Superior temporal gyrus (tissue), 1 donor: ENCODE measurements at regions not wholly inside any gene's neighbourhood (a gene's known extent, or its start where the extent isn't known, plus 50 kb on each side); places are given as distances from the start of the nearest gene placed in this dataset.

Experiments
- DNase-seq: peaks from one replicate; pipeline ENCODE4 v3.0.0-alpha.2; 2016; ENCODE audit errors: extremely low spot score

- peak; percentile 90 for DNase-seq
Measured at GRCh38 chr3:178385280-178385952, 150.8 kb upstream of the KCNMB2 start.

- DNase-seq: no peak
Measured at GRCh38 chr3:178386401-178386800, 149.8 kb upstream of the KCNMB2 start.

GRCh38 chr3:178386880-178387279 is 149.4 kb upstream of the KCNMB2 start:
- no peak for DNase-seq

- no peak for DNase-seq
Measured at GRCh38 chr3:178388473-178388872, 147.8 kb upstream of the KCNMB2 start.

GRCh38 chr3:178389258-178389657 is 147.0 kb upstream of the KCNMB2 start:
- no peak for DNase-seq

DNA sequence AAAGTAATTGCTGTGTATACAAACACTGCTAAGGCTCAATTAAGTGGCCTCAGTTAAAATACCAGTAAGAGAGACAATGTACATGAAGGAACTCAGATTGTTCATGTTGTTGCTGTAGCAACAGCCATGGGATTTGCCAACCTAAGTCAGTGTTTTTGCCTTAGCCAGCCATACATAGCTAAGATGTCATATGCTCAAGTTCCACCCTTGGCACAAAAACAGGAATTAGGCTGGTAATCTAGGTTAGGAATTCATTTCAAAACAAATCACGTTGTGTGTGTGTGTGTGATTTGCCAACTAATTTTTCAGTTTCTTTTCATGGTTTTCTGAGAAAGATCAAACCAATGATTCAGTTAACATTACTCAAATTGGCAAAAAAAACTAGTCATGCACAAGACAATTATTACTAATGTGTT is 143.7 kb upstream of the KCNMB2 start:
- no peak for DNase-seq

DNA sequence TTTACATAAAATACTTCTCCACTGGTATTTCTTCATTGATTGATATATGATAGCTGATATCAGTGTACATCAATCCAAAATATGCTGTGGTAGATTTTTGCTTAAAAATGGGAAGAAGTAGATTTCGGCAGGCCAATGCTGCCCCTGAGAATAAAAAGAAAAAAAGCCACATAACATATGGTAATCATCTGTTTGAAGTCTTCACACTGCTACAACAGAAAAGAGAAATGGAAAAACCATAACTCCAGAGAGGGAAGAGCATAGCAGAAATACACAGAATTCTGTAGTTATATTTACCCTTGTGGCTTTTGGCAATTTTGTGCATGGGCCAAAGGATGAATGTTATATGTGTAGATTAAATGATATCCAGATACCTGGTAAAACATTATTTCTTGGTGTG is 143.1 kb upstream of the KCNMB2 start:
- DNase-seq: no peak

DNA sequence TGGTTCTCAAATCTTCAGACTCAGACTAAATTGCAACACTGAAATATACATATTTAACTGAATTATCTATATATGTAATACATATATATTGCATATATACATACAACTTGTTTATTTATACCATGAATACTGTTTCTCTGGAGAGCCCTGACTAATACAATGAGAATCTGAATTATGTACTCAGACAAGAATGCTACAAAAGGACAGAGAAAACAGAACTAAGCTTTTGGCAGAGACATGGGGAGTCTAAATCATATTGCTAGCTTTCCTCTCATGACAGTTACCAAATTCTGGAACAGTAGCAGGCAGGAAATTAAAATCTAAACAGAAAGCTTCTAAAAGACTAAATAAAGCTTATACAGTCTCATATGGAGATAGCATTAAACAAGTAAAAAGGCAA is 142.4 kb upstream of the KCNMB2 start:
- DNase-seq: no peak

DNA sequence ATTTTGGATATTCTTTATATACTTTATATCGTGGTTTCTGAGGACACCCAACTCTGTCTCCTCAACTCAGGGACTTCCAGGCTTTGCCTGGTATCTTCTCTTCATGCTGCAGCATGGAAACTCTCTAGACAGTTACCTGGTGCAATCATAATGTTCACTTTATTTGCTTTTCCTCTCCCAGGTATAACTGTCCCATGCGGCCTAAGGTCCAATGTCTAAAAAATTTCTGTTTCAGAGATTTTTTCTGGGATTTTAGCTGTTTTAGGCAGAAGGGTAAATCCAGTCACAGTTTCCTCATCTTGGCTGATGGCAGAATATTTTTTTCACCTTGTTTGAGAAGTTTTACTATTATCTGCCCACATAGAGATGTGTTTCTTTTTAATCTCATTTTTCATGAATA is 139.9 kb upstream of the KCNMB2 start:
- DNase-seq: no peak

DNA sequence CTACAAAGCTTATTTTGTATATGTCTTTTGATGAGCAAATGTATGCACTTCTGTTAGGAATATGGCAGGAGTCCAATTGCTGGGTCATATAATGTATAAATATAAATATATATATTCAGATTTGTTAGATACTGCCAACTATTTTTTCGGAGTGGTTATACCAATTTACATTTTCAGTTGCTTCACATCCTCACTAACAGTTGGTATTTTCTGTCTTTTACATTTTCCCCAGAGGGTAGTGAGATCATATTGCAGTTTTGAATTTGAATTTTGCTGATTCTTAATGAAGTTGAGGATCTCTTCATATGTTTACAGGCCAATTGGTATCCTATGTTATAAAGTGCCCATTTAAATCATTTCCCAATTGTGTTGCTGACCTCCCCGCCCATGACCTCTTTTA is 139.0 kb upstream of the KCNMB2 start:
- DNase-seq: no peak

GRCh38 chr3:178397836-178398235 is 138.4 kb upstream of the KCNMB2 start:
- no peak for DNase-seq

GRCh38 chr3:178404961-178405360 is 131.3 kb upstream of the KCNMB2 start:
- no peak for DNase-seq

DNA sequence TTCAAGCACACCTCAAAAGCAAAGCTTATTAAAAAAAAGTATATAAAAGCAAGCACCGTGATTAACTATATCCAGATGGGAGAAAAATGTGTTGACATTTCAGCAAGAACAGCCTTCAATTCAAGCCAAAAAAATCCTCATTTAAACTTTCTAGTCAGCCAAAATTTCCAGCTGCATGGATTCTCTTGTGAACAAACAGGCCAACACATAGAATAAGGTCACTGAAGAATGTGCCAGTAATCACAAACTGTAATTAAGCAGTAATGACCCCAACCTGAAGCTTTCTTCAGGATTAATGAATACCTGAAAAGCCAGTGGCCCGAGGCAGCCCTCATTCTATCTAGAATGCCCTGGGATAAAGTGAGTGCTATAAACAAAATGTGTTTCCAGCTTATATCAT is 130.7 kb upstream of the KCNMB2 start:
- no peak for DNase-seq

DNA sequence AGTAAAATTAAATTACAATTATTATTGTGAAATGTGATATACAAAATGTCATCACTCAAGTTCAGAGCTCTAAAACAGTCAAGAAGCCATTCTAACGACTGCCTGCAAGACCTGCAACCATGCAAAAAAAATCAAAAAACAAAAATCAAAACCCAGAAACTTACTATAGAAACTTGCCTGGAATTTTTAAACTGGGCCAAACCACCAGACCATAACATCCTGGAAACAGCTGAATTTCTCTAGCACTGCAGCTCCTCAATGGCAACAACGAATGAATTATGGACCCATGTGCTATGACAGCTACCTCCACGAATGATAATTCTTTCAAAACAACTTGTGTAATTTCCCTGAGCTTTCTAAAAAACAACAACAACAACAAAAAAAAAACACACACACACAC is 130.0 kb upstream of the KCNMB2 start:
- DNase-seq: no peak

DNA sequence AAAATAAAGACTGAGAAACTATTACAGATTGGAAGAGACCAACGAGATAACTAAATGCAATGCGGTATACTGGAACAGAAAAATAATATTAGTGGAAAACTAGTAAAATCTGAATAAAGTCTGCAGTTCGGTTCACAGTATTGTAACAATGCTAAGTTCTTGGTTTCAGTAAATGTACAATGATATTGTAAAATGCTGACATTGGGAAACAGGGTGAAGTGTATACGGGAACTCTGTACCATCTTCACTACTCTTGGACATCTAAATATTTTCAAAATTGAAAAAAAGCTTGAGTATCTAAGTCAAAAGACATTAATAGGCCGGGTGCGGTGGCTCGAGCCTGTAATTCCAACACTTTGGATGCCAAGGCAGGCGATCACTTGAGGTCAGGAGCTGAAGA is 120.9 kb upstream of the KCNMB2 start:
- DNase-seq: no peak

GRCh38 chr3:178417736-178418135 is 118.5 kb upstream of the KCNMB2 start:
- DNase-seq: no peak

DNA sequence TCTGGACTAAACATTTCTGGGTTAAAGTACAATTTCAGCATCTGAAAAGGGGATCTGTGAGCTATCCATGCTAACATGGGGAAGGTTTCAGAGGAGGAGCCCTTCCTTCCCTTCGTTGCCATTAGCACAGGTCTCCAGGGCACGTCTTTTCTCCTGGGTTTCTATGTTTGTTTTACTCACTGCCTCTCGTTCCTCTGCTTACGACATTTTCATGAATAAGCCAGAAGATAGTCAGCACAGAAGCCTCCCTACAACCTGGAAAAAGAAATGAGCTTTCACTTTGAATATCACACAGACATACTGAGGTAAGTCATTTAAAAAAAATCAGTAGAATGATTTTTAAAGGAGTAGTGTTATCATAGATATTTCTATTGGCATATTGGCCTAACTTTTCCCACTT is 117.2 kb upstream of the KCNMB2 start:
- no peak for DNase-seq

GRCh38 chr3:178420033-178420432 is 116.2 kb upstream of the KCNMB2 start:
- DNase-seq: no peak

DNA sequence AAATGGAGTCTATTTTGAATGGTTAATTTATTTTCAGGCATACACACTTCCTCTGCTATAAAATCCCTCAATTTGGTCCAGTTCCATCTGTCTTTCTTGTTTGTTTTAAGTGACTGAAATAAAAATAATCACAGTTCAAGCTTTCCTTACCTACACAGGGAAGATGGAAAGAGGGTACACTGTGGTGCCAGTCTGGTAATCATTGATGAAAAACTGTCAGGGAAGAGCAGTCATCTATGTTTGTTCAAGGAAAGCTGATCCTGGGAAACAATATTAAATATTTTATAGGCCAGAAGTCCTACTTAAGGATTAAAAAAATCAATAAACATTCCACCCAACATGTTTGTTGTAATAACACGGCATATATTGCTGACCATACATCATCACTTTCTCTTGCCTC is 115.2 kb upstream of the KCNMB2 start:
- no peak for DNase-seq

DNA sequence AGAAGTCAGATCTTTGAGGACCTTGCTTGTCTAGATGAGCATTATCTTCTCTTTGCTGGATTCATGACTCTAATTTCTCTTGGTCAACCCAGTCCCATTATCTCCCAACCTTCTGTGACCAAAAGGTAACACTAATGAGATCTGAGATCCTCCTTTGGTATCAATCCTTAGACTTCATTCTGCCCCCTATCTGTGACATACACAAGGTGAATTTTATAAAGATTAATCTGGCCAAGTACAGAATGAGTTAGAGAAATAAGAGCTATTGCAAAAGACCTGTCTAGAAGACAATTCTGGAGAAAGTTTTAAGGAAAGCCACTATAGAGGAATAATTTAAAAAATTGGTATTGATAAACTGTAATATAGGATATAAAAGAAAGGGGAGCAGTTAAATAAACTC is 113.8 kb upstream of the KCNMB2 start:
- no peak for DNase-seq

DNA sequence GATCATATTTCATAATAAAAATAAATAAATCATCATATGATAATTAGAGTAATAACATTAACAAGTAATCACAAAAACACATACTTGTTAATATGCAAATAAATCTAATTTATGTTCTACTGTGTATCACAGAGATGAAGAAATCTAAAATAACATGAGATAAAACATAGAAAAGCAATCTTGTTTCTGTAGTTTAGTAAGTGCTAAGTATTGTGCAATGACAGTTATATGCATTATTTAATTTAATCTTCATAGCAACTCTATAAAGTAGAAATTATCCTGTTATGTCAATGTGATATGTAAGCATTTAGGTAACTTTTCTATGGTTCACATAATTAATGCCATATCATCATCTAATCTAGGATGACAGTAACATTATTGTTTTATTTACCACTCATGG is 108.2 kb upstream of the KCNMB2 start:
- DNase-seq: no peak

DNA sequence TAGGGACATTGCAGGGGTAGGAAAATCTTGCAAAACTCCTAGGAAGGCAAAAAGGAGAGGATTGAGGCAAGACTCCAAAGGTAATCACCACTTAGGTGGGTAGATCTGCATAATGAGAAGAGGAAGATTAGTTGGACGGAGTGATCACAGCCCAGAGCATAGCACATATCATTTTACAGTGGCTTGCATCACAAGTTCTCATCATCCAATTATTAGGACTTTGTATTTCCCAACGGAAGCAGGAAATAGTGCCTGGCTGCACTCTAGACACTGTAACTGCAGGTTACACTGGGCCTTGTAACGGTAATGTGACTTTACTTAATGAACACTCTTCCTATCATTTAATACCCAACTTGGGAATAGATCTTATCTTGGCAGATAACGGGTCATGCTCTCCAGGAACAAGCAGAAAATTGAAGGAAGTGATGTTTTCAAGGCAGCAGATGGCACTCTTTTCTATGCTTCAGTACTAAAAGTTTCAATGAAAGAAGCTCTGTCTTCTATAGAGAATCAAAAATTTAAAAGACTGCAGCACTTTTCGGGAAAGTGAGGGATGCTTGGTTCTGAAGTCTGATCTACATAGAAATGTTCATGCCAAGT is 101.9 kb upstream of the KCNMB2 start:
- DNase-seq: peak; percentile 69

DNA sequence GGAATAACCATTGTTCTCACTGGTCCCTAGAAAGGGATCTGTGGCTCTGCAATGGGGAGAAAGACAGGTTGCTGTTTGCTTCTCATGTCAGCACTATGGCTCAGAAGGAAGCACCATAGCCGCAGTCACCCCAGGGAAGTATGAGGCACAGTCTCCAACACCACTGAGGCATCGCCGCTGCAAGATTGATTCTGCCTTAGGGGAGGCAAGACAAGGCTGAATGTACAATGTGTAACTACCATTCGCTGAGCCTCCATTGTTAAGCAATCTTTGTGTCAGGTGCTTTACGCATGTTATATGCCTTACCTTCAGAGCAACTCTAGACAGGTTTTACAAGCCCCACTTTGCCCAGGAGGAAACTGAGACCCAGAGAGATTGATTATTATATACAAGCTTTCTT is 100.7 kb upstream of the KCNMB2 start:
- no peak for DNase-seq

DNA sequence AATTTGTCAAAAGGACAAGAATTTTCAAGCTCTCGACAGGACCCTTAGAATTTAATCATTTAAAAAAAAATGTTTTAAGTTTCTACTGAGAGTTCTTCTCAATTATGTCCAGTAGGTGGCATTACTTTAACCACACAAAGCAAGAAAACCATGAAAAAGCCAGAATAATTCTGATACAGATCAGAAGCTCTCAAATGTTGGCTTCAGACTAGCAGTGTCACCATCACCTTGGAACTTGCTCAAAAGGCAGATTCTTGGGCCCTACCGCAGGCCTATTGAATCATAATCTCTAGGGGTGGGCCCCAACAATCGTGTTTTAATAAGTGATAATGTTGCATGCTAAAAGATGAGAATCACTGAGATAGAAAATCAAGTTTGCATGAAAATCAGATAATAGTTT is 99.5 kb upstream of the KCNMB2 start:
- DNase-seq: peak; percentile 77
